HG02870 (cell line): ENCODE measurements at regions not wholly inside any gene's neighbourhood (a gene's known extent, or its start where the extent isn't known, plus 50 kb on each side); places are given as distances from the start of the nearest gene placed in this dataset.
A peak's percentile ranks its signal among the peaks of the same experiment; 100 is the strongest.

Experiments used
- ATAC-seq: cut with Tn5 transposase; IDR thresholded peaks from one replicate; pipeline ENCODE4 v1.9.1; 2021; ENCODE audit warnings: mild to moderate bottlenecking, moderate library complexity; ENCODE audit not compliant: unreplicated experiment

GRCh38 chr2:102078773-102079172, 63.8 kb upstream of the IL1R1 start:
- ATAC-seq: no peak

GRCh38 chr2:102080451-102081242, 61.9 kb upstream of the IL1R1 start:
- no peak for ATAC-seq

GRCh38 chr2:102081243-102081522, 61.4 kb upstream of the IL1R1 start:
- no peak for ATAC-seq

GRCh38 chr2:102081606-102082005, 60.9 kb upstream of the IL1R1 start:
- no peak for ATAC-seq

- peak; percentile 87 for ATAC-seq
These were observed 59.8 kb upstream of the IL1R1 start for GRCh38 chr2:102082571-102083392.

GRCh38 chr2:102083393-102083703, 59.2 kb upstream of the IL1R1 start:
- ATAC-seq: no peak

- ATAC-seq: no peak
These were observed 57.9 kb upstream of the IL1R1 start for GRCh38 chr2:102084651-102085050.

- ATAC-seq: no peak
These were observed 57.3 kb upstream of the IL1R1 start for GRCh38 chr2:102085238-102085637.

GRCh38 chr2:102086150-102086872, 56.2 kb upstream of the IL1R1 start:
- ATAC-seq: no peak

GRCh38 chr2:102091121-102091520, 51.4 kb upstream of the IL1R1 start:
- ATAC-seq: no peak

GRCh38 chr2:102091908-102092307, 50.6 kb upstream of the IL1R1 start:
- no peak for ATAC-seq

GRCh38 chr2:102092535-102092934, 50.0 kb upstream of the IL1R1 start:
- ATAC-seq: no peak
